ENCODE measurements at regions not wholly inside any gene's neighbourhood (a gene's known extent, or its start where the extent isn't known, plus 50 kb on each side); places are given as distances from the start of the nearest gene placed in this dataset.

DNA sequence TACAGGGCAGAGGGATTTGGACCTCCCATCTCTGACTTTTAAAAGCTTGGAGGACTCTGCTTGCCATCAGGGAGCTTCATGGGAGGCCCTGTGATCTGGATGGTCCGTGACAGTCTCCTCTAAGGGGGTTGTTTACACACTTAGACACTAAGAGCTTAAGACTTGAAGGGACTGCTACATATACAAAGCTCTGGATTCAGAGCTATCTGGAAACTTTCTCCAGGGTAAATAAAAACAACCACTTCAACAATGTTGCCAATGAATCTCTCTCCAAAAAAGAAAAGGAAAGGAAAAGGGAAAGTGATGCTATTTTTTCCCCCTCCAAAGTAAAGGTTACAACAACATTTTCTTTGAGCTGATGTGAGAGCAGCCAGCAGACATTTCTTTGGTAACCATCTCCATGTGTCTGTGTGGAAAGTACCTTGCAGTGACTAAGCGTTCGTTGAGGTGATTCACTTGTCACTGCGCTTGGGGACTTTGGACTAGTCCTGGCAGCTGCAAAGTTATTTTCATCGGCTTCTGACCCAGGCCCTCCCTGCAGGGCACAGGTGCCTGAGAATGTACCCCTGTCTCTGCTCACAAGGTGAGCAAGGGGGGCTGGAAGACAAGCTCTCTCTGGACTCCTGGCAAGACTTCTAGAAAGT is 262.1 kb upstream of the KLF4 start:
- no peaks in the 10 kb centered on the region for H3K27me3 ChIP-seq (ENCODE audit: control insufficient read depth in 1 of 2, insufficient read depth in 2 of 2, low read length in 1 of 2)
- H3K9me3 ChIP-seq (ENCODE audit: control insufficient read depth, low read length) = no peaks in the 10 kb centered on the region
- no peak overlapping the region for H3K4me3 ChIP-seq (ENCODE audit: low read length in 2 of 2)
- H3K36me3 ChIP-seq (ENCODE audit: control insufficient read depth in 1 of 2, insufficient read depth in 2 of 2, low read length in 1 of 2) = no peaks in the 10 kb centered on the region
- intact Hi-C loops (cut with DNase I) = loop anchor here (1.0 to 5.0 kb wide), 6 partner anchors 19 to 262 kb away; partner anchors contain the start of gene KLF4 (in 1 of the 2)
- 3 to 5% methylated on average over 5 of the region's 5 CpGs for WGBS, 2 donors
- peaks cover 4 to 8% of the 10 kb centered on the region in 2 donors for H3K4me1 ChIP-seq (ENCODE audit: control insufficient read depth in 1 of 2, insufficient read depth in 2 of 2, low read length in 2 of 2)
- peak overlapping the region; percentile 93 to 95 for H3K27ac ChIP-seq (ENCODE audit: low read depth in 1 of 2, low read length in 2 of 2)
- DNase-seq = no peak
- peak; percentile 16 for ATAC-seq (ENCODE audit: low FRiP score)

DNA sequence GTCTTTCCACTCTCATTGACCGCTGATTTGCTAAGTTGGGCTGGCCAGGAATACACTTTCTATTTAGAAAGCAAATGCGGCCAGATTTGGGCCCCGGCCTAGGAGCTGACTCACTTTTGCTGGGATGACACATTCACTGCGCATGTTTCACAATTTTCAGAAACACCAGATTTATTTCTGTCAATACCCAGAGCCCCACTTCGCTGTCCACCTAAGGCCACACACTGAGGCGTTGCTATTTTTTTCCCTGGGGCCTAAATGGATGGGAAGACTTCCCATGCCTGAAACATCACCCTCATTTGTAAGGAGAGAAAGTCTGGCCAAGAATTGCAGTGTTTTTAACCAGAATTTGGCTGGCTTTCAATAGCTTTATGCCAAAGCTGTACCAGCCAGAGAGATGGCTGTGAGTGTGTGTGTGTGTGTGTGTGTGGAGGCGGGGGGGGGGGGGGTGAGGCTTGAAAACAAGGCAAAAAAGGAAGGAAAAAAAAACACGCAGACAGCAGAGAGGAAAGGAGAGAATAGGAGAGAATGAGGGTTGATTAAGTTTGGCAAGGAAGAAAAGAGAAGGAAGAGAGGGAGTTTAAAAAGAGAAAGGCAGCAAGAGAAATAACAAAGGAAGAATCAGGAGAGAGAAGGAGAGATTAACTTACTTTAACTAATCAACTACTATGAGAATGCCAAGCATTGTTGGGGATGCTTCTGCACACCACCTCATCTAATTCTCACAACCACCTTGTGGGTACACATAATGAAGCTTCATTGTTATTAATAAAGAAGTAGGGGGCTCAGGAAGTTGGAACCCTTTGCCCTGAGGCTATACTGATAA is 261.4 kb upstream of the KLF4 start:
- peak overlapping the region; percentile 93 to 95 for H3K27ac ChIP-seq (ENCODE audit: low read depth in 1 of 2, low read length in 2 of 2)
- intact Hi-C loops (cut with DNase I) = loop anchor here (1.0 to 5.0 kb wide), 6 partner anchors 18 to 262 kb away; partner anchors contain the start of gene KLF4 (in 1 of the 2)
- no peaks in the 10 kb centered on the region for H3K27me3 ChIP-seq (ENCODE audit: control insufficient read depth in 1 of 2, insufficient read depth in 2 of 2, low read length in 1 of 2)
- no peak overlapping the region for H3K4me3 ChIP-seq (ENCODE audit: low read length in 2 of 2)
- no peaks in the 10 kb centered on the region for H3K9me3 ChIP-seq (ENCODE audit: control insufficient read depth, low read length)
- ATAC-seq (ENCODE audit: low FRiP score) = peak; percentile 93
- 0 to 3% methylated on average over 7 to 8 of the region's 8 CpGs for WGBS, 2 donors
- no peaks in the 10 kb centered on the region for H3K36me3 ChIP-seq (ENCODE audit: control insufficient read depth in 1 of 2, insufficient read depth in 2 of 2, low read length in 1 of 2)
- peaks cover 4 to 8% of the 10 kb centered on the region in 2 donors for H3K4me1 ChIP-seq (ENCODE audit: control insufficient read depth in 1 of 2, insufficient read depth in 2 of 2, low read length in 2 of 2)
- peak; percentile 93 to 94 for DNase-seq

- Histone ChIP-seq H3K9me3 (ENCODE audit: control insufficient read depth, low read length) (no peaks in the 10 kb centered on the region), H3K4me1 (ENCODE audit: control insufficient read depth in 1 of 2, insufficient read depth in 2 of 2, low read length in 2 of 2) (peaks cover 4 to 8% of the 10 kb centered on the region in 2 donors), H3K27me3 (ENCODE audit: control insufficient read depth in 1 of 2, insufficient read depth in 2 of 2, low read length in 1 of 2) (no peaks in the 10 kb centered on the region), H3K4me3 (ENCODE audit: low read length in 2 of 2) (no peak overlapping the region), H3K36me3 (ENCODE audit: control insufficient read depth in 1 of 2, insufficient read depth in 2 of 2, low read length in 1 of 2) (no peaks in the 10 kb centered on the region), H3K27ac (ENCODE audit: low read depth in 1 of 2, low read length in 2 of 2) (peak overlapping the region; percentile 96 to 98)
- 1 to 4% methylated on average over 5 of the region's 5 CpGs for WGBS, 2 donors
- intact Hi-C loops (cut with DNase I) = loop anchor here (2.0 to 5.0 kb wide), 5 partner anchors 17 to 258 kb away; no protein-coding TSS in a partner anchor
- DNase-seq (peak; percentile 93 to 95), ATAC-seq (ENCODE audit: low FRiP score) (peak; percentile 94)
These were observed 260.3 kb upstream of the KLF4 start for GRCh38 chr9:107749787-107750444.

DNA sequence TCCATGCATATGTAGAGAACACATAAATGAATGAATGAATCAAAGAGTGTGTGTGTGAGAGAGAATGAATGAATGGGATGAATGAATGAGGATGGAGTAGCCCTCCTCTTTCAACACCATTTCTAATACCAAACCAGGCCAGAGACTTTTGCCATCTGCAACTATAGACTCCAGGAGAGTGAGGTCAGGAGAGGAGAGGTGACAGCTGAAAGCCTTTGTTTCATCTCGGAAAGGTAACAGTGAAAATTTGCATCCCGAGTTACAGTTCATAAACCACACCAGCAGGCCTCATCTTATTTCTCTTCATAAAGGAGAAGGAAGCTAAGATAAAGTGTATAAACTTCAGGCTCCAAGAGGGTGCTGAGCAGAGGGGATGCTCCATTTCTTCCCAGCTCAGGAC is 255.3 kb upstream of the KLF4 start:
- Histone ChIP-seq H3K27ac (ENCODE audit: low read depth in 1 of 2, low read length in 2 of 2) (no peak overlapping the region), H3K27me3 (ENCODE audit: control insufficient read depth in 1 of 2, insufficient read depth in 2 of 2, low read length in 1 of 2) (no peaks in the 10 kb centered on the region), H3K9me3 (ENCODE audit: control insufficient read depth, low read length) (no peaks in the 10 kb centered on the region), H3K4me3 (ENCODE audit: low read length in 2 of 2) (no peak overlapping the region), H3K36me3 (ENCODE audit: control insufficient read depth in 1 of 2, insufficient read depth in 2 of 2, low read length in 1 of 2) (no peaks in the 10 kb centered on the region), H3K4me1 (ENCODE audit: control insufficient read depth in 1 of 2, insufficient read depth in 2 of 2, low read length in 2 of 2) (peaks cover 4% of the 10 kb centered on the region in 2 donors)
- ATAC-seq (ENCODE audit: low FRiP score) (no peak), DNase-seq (no peak)
- 95 to 100% methylated on average over 2 of the region's 2 CpGs for WGBS, 2 donors
- intact Hi-C loops (cut with DNase I) = no loop called here

GRCh38 chr9:107742531-107743309 is 253.2 kb upstream of the KLF4 start:
- Histone ChIP-seq H3K4me3 (ENCODE audit: low read length in 2 of 2) (no peak overlapping the region), H3K9me3 (ENCODE audit: control insufficient read depth, low read length) (no peaks in the 10 kb centered on the region), H3K27ac (ENCODE audit: low read depth in 1 of 2, low read length in 2 of 2) (no peak overlapping the region), H3K4me1 (ENCODE audit: control insufficient read depth in 1 of 2, insufficient read depth in 2 of 2, low read length in 2 of 2) (no peaks in the 10 kb centered on the region), H3K27me3 (ENCODE audit: control insufficient read depth in 1 of 2, insufficient read depth in 2 of 2, low read length in 1 of 2) (no peaks in the 10 kb centered on the region), H3K36me3 (ENCODE audit: control insufficient read depth in 1 of 2, insufficient read depth in 2 of 2, low read length in 1 of 2) (no peaks in the 10 kb centered on the region)
- intact Hi-C loops (cut with DNase I) = no loop called here
- 63 to 68% methylated on average over 10 of the region's 10 CpGs for WGBS, 2 donors
- ATAC-seq (ENCODE audit: low FRiP score) (no peak), DNase-seq (no peak)

DNA sequence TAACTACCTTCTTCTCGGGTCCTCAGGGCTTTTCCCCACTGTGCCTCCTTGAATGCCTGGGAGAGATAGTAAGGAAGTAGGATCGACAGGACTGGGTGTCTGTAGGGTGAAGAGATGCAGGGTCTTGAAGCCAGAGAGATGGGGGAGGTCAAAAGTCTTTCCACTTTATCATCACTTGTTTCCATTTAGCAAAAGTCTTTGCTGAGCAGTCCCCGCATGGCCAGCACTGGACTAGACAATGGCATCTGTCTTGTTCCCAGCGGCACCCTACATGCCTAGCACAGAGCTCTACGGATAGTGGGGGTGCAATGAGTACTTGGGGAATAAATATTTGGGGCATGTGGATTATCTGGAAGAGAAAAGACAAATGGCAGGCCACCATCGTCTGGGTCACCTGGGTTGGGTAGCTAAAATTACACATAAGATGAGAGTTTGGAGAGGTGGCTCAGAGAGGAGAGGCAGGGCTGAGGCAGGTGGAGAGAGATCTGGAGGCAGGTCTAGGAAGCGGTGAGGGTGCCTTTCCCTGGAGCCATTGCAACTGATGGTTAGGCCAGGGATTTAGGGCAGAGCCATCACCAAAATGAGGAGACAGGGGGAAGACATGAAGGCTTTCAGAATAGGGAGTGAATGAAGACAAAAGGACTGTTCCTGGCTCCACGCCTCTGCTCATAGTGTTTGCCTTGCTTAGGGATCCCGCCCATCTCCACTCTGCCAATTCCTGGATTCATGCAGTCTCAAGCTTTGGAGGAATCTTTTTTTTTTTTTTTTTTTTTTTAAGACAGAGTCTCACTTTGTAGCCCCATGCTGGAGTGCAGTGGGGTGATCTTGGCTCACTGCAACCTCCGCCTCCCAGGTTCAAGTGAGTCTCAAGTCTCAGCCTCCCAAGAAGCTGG is 250.8 kb upstream of the KLF4 start:
- H3K27me3 ChIP-seq (ENCODE audit: control insufficient read depth in 1 of 2, insufficient read depth in 2 of 2, low read length in 1 of 2) = no peaks in the 10 kb centered on the region
- intact Hi-C loops (cut with DNase I) = no loop called here
- ATAC-seq (ENCODE audit: low FRiP score) (peak; percentile 55), DNase-seq (peak in 1 of 2 donors; percentile 79)
- H3K9me3 ChIP-seq (ENCODE audit: control insufficient read depth, low read length) = no peaks in the 10 kb centered on the region
- H3K36me3 ChIP-seq (ENCODE audit: control insufficient read depth in 1 of 2, insufficient read depth in 2 of 2, low read length in 1 of 2) = no peaks in the 10 kb centered on the region
- WGBS, 2 donors = 81 to 82% methylated on average over 10 of the region's 10 CpGs
- H3K4me1 ChIP-seq (ENCODE audit: control insufficient read depth in 1 of 2, insufficient read depth in 2 of 2, low read length in 2 of 2) = no peaks in the 10 kb centered on the region
- H3K4me3 ChIP-seq (ENCODE audit: low read length in 2 of 2) = no peak overlapping the region
- no peak overlapping the region for H3K27ac ChIP-seq (ENCODE audit: low read depth in 1 of 2, low read length in 2 of 2)

GRCh38 chr9:107739601-107740082 is 250.1 kb upstream of the KLF4 start:
- Histone ChIP-seq H3K9me3 (ENCODE audit: control insufficient read depth, low read length) (no peaks in the 10 kb centered on the region), H3K27me3 (ENCODE audit: control insufficient read depth in 1 of 2, insufficient read depth in 2 of 2, low read length in 1 of 2) (no peaks in the 10 kb centered on the region), H3K4me1 (ENCODE audit: control insufficient read depth in 1 of 2, insufficient read depth in 2 of 2, low read length in 2 of 2) (no peaks in the 10 kb centered on the region), H3K36me3 (ENCODE audit: control insufficient read depth in 1 of 2, insufficient read depth in 2 of 2, low read length in 1 of 2) (no peaks in the 10 kb centered on the region), H3K4me3 (ENCODE audit: low read length in 2 of 2) (no peak overlapping the region), H3K27ac (ENCODE audit: low read depth in 1 of 2, low read length in 2 of 2) (peak overlapping the region in 1 of 2 donors; percentile 77)
- ATAC-seq (ENCODE audit: low FRiP score) (peak; percentile 85), DNase-seq (peak; percentile 89 to 90)
- WGBS, 2 donors = 4 to 5% methylated on average over 12 of the region's 12 CpGs
- intact Hi-C loops (cut with DNase I) = loop anchor here in 1 of 2 donors (5.0 to 10.0 kb wide), 2 partner anchors 87 to 735 kb away; no protein-coding TSS in a partner anchor
